ENCODE measurements at regions not wholly inside any gene's neighbourhood (a gene's known extent, or its start where the extent isn't known, plus 50 kb on each side); places are given as distances from the start of the nearest gene placed in this dataset.

- DNase-seq, result no peak
These were observed 88.8 kb upstream of the ARHGEF3 start for GRCh38 chr3:56890448-56891091.

GRCh38 chr3:56889131-56889530 lies 87.4 kb upstream of the ARHGEF3 start:
- no peak for DNase-seq

- DNase-seq, result no peak
These were observed 85.8 kb upstream of the ARHGEF3 start for GRCh38 chr3:56887402-56888025.

- DNase-seq, result no peak
These were observed 84.6 kb upstream of the ARHGEF3 start for GRCh38 chr3:56886314-56886713.

GRCh38 chr3:56885879-56886278 lies 84.1 kb upstream of the ARHGEF3 start:
- no peak for DNase-seq

- no peak for DNase-seq
These were observed 83.7 kb upstream of the ARHGEF3 start for GRCh38 chr3:56885453-56885852.

GRCh38 chr3:56884387-56884786 lies 82.6 kb upstream of the ARHGEF3 start:
- no peak for DNase-seq

- no peak for DNase-seq
These were observed 82.1 kb upstream of the ARHGEF3 start for GRCh38 chr3:56883828-56884227.

- DNase-seq, result no peak
These were observed 81.1 kb upstream of the ARHGEF3 start for GRCh38 chr3:56882896-56883295.

- no peak for DNase-seq
These were observed 80.1 kb upstream of the ARHGEF3 start for GRCh38 chr3:56881841-56882240.

- no peak for DNase-seq
These were observed 79.2 kb upstream of the ARHGEF3 start for GRCh38 chr3:56880720-56881575.

- no peak for DNase-seq
These were observed 77.9 kb upstream of the ARHGEF3 start for GRCh38 chr3:56879436-56880215.

GRCh38 chr3:56878074-56878473 lies 76.3 kb upstream of the ARHGEF3 start:
- peak; percentile 40 for DNase-seq

GRCh38 chr3:56876916-56877315 lies 75.2 kb upstream of the ARHGEF3 start:
- DNase-seq, result no peak

GRCh38 chr3:56874269-56874668 lies 72.5 kb upstream of the ARHGEF3 start:
- DNase-seq, result no peak

- no peak for DNase-seq
These were observed 68.7 kb upstream of the ARHGEF3 start for GRCh38 chr3:56870436-56870835.

- no peak for DNase-seq
These were observed 67.6 kb upstream of the ARHGEF3 start for GRCh38 chr3:56869157-56869889.

- no peak for DNase-seq
These were observed 67.0 kb upstream of the ARHGEF3 start for GRCh38 chr3:56868706-56869105.

- no peak for DNase-seq
These were observed 65.9 kb upstream of the ARHGEF3 start for GRCh38 chr3:56867671-56868070.

GRCh38 chr3:56864918-56865524 lies 63.3 kb upstream of the ARHGEF3 start:
- DNase-seq, result no peak

- DNase-seq, result peak; percentile 28
These were observed 62.3 kb upstream of the ARHGEF3 start for GRCh38 chr3:56864090-56864489.
